Glomerular visceral epithelial cell (primary cell): ENCODE measurements at regions not wholly inside any gene's neighbourhood (a gene's known extent, or its start where the extent isn't known, plus 50 kb on each side); places are given as distances from the start of the nearest gene placed in this dataset.
"Not testable (repeated sequence)": the region's sequence is repeated elsewhere in the genome, so short reads cannot be mapped to it uniquely, and the experiment has no call there.

Source experiments
- DNase-seq: peaks from one replicate; pipeline ENCODE4 v3.0.0-alpha.2; 2016; ENCODE audit errors: extremely low spot score

DNA sequence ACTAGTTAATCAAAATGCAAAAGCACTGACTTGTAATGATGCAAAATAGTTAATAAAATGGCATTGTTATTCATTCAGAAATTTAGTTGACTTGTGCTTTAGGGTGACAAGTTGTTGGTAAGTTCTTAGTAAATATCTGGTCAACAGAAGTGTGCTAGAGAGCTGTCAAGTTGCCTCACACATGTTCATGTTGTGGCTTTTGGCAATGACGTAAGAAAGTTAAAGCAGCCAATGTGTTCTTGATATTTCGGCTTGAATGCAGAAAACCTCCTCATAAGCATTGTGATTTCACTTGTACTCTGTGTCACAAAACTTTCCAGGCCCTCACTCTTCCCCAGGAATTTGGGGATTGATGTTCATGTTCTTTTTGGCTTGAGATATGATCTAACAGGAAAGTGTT, 626.7 kb downstream of the PRR16 start:
- DNase-seq, result no peak

DNA sequence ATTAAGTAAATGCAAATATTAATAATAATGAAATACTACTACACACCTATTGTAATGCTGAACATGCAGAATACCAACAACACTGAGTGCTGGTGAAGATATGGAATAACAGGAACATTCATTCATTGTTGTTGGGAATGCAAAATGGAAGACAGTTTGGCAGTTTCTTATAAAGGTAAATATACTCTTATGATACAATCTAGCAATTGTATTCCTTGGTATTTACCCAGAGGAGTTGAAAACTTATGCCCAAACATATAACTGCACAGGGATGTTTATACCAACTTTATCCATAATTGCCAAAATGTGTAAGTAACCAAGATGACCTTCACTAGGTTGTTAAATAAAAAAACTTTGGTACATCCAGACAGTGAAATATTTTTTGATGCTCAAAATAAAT, 636.8 kb downstream of the PRR16 start:
- no peak for DNase-seq

DNA sequence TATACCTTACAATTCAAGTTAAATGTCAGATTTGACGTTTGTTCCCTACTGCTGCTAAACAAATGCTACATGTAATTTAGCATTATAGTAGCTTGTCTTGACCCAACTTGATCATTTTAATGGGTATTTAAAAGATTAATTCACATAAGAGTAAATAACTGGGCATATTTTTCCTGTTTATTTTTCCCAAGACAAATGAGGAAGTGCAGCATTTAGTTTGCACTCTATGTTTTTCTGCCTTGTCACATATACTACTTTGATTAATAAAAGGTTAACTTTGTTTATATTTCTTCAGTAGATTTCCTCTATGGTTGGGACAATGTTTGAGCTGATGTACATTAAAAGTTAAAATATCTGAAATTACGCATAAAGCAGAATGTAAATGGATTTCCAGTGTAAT, 641.8 kb downstream of the PRR16 start:
- DNase-seq, result no peak

DNA sequence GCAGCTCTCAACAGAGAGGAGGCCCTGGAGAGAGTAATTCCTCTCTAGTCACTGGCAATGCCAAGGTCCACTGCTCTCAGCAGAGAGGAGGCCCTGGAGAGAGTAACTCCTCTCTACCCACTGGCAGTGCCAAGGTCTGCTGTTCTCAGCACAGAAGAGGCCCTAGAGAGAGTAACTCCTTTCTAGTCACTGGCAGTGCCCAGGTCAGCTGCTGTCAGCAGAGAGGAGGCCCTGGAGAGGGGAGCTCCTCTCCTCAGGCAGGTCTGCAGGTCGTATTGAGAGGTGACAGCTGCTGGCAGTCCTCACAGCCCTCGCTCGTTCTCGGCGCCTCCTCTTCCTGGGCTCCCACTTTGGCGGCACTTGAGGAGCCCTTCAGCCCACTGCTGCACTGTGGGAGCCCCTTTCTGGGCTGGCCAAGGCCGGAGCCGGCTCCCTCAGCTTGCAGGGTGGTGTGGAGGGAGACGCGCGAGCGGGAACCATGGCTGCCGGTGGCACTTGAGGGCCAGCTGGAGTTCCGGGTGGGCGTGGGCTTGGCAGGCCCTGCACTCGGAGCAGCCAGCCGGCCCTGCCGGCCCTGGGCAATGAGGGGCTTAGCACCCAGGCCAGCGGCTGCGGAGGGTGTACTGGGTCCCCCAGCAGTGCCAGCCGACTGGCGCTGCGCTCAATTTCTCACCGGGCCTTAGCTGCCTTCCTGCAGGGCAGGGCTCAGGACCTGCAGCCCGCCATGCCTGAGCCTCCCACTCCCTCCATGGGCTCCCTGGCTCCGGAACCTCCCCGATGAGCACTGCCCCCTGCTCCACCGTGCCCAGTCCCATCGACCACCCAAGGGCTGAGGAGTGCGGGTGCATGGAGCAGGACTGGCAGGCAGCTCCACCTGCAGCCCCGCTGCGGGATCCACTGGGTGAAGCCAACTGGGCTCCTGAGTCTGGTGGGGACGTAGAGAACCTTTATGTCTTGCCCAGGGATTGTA, 642.9 kb downstream of the PRR16 start:
- DNase-seq, result not testable (repeated sequence)

DNA sequence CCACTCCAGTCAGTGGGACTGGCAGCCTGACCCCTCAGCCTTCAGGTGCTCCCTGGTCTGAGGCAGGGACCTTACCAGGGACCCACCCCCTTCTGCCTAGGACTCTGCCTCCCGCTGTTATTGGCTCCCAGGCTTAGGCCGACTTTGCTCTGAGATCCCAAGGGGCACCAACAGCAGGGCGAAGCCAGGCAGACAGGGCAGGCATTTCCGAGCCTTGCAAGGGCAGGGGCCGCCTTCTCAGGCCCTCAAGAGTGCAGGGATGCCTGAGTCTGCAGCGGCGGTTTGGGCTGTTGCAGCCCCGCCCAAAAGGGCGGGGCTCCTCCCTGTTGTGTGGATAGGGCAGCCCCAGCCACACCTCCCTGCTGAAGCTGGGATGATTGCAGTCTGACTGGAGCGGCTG, 644.6 kb downstream of the PRR16 start:
- DNase-seq, result no peak

DNA sequence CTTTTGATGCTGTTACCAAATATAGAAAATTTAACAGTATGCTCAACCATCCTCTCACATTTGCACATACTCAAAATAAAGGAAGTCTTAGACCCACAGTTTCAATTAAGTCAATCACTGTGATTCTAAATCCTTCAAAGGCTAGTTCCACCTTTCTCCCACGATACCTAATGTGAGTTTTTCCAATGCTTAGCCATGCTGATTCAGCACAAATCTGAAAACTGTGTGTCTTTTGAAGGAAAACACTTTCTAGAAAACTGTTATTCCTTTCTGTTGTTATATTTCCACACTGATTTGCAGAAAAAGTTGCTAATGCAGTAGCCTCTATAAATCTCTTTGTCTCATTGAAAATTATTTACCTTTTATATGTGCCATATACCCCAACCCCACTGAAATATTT, 645.7 kb downstream of the PRR16 start:
- no peak for DNase-seq

DNA sequence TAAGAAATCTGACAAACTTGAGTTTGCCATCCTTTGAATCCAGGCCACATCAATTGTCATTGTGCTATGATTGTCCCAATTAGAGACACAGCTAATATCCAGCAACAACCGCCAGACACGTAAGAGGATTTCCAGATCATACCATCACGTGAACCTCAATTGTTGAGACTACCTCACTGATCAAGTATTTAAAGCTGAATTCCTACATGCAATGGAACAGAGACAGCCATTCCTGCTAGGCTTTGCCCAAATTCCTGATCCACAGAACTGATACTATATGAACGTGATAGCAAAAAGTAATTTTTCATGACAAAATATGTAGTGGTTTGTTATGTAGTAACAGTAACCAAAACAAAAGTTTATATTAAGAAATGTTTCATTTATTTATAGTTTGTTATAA, 657.7 kb downstream of the PRR16 start:
- no peak for DNase-seq

DNA sequence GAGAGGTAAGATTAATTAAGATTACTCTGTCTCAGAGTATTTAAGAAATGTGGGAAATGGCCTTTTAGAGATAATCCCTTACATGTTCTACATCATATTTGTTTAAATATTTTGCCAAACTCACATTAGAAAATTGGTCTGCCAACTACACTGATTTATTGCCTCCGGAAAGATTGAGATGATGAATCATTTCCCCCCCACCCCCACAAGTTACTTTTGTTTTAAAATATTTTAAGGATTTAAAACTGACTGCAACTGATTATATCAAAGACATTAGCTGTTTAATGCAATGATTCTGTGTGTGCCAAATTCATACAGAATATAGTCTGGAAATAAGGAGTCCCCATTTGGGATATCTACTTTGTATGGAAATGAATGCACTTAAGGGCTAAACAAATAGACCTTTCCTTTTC, 674.4 kb downstream of the PRR16 start:
- no peak for DNase-seq

DNA sequence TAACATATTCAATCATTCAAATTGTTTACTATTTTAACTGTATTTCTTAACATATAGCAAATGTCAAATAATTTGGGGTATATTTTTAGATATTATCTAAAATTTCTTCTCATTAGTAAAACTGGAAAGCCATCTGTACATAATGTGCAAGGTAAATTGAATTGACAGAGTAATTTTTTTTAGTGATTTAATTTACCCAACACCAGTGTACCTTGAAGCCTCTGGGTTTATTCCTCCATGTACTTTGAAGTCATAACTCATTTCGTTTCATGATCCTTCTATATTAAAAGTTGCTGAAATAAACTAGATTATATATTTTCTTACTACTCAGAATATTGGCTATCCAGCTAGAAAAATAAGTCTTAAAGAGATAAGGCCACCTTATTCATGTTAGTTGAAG, 674.9 kb downstream of the PRR16 start:
- no peak for DNase-seq

DNA sequence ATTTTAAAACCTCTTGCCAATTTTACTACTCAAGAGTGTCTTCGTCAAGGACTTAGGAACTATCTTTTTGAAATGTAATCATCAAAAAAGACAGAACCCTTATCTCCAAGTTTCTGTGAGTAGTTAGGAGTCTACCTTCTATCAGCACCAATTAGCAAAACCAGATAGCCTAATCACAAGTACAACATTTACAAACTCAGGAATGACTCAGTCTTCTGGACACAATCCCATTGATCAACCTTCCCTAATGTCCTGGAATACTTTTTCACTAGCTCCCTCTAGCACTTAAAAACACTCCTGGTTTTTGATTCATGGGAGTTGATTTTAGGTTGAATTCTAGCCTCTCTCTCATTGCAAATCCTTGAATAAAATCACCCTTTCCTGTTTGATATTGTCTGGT, 680.7 kb downstream of the PRR16 start:
- no peak for DNase-seq

DNA sequence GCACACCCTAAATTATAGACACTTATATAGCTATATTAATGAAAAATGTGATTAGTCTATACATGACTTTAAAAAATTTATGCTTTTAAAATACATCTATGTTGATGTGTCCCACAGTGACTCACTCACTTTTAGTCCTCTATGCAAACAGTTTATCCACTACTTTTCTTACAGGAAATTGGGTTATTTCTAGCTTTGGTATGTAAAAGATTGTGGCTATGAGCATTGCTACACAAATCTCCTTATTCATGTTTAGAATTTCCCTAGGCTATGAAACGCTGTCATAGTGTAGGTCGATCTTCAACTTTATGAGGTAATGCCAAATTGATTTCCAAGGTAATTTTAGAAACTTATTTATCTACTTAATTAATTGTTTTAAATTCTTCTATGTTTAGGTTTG, 687.4 kb downstream of the PRR16 start:
- no peak for DNase-seq

DNA sequence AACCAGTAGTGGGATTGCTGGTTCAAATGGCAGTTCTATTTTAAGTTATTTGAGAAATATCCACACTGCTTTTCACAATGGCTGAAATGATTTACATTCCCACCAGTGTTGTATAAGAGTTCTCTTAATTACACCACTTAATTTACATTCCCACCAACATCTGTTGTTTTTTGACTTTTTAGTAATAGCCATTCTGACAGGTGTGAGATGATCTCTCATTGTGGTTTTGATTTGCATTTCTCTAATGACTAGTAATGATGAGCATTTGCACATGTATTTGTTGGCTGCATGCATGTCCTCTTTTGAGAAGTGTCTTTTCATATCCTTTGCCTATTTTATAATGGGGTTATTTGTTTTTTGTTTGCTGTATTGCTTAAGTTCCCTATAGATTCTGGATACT, 688.3 kb downstream of the PRR16 start:
- DNase-seq, result no peak

DNA sequence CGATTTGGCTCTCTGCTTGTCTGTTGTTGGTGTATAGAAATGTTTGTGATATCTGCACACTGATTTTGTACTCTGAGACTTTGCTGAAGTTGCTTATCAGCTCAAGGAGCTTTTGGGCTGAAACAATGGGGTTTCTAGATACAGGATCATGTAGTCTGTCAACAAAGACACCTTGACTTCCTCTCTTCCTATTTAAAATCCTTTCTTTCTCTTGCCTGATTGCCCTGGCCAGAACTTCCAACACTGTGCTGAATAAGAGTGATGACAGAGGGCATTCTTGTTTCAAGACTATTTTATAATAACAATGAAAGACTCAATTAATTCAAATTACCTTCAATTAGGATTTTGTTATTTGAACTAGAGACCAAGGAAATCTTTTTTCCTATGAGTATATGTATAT, 692.5 kb downstream of the PRR16 start:
- no peak for DNase-seq

DNA sequence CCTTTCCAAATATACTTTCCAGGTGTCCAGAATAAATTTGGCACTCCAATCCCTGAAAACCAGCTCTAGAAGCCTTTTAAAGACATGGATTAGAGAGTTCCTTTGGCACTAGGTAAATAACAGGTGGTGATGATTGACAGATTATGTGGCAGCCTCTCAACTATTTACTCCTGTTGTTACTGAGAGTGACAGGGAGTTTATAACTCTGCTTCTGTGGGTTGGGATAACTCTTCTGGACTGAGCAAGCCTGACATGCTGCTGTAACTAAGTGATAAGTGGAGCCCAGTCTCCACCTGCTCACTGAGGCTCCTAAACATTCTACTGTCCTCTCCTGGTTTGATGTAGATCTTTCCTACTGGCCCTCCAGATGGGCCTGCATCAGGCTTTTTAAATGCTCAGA, 693.2 kb upstream of the FTMT start:
- no peak for DNase-seq

DNA sequence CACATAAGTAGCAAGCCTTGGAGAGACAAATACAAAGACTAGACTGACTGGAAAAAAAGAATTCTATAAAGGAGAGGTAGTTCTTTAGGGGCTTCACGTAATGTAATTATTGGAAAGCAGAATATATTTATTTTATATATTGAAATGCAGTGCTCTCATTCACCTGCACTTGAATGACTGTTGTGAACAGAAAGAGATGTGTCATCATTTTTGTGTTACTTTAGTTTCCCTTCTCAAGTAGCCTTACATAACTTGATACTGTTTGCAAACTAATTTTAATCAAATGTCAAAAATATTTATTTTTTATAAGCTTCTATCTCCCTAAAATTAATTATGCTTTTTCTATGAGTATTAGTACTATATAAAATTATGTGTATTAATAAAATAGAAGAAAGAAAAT, 691.1 kb upstream of the FTMT start:
- DNase-seq, result no peak

DNA sequence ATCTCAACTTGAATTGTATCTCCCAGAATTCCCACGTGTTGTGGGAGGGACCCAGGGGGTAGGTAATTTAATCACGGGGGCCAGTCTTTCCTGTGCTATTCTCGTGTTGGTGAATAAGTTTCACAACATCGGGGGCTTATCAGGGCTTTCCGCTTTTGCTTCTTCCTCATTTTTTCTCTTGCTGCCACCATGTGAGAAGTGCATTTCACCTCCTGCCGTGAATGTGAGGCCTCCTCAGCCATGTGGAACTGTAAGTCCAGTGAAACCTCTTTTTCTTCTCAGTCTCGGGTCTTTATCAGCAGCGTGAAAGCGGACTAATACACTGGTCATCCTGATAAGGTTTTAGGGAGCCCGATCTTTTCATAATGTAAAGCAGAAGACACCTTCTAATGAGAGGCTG, 687.0 kb upstream of the FTMT start:
- DNase-seq, result no peak

DNA sequence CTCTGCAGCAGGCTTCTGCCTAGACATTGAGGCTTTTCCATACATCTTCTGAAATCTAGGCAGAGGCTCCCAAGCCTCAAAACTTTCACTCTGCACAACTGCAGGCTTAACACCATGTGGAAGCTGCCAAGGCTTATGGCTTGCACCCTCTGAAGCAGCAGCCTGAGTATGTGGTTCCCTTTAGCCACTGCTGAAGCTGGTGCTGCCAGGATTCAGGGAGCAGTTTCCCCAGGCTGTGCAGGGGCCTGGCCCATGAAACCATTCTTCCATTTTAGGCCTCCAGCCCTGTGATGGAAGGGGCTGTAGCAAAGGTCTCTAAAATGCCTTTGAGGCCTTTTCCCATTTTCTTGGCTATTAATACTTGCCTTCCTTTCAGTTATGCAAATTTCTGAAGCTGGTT, 680.3 kb upstream of the FTMT start:
- no peak for DNase-seq

DNA sequence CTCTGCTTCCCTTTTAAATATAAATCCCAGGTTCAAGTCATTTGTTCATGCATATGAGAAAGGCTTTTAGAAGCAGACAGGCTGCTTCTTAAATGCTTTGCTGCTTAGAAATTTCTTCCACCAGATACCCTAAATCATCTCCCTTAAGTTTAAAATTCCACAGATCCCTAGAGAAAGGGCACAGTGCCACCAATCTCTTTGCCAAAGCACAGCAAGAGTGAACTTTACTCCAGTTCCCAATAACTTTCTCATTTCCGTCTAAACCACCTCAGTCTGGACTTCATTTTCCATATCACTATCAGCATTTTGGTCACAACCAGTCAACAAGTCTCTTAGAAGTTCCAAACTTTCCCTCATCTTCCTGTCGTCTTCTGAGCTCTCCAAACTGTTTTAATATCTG, 679.8 kb upstream of the FTMT start:
- no peak for DNase-seq

DNA sequence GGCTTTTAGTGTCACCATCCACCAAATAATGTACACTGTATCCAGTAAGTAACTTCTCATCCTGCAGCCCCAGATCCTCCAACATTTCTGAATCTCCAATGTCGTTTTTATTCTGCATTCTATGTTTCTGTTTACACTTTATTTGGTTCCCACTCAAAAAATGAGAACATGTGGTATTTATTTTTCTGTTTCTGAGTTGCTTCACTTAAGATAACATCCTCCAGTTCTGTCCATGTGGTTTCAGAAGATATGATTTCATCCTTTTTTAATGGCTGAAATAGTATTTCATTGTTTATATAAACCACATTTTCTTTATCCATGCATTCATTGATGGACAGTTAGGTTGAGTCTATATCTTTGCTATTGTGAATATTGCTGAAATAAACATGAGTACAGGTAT, 677.3 kb upstream of the FTMT start:
- no peak for DNase-seq

DNA sequence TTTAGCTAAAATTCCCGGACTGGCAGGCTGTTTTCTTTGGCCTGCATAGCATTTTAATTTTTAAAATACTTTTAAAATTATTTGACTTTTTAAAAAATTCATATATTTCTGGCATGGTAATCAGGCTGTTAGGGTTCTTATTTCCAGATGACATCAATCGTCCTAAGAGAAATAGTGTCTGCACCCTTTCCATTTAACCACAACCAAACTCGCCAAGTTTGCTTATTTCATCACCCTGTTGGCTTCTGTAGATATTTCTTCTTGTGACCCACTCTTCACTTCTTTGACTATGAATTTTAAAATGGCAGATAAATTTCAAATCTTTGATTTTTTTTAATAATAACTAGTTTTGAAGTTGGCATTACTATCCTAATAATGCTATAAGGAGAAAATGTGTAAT, 675.7 kb upstream of the FTMT start:
- DNase-seq, result no peak

DNA sequence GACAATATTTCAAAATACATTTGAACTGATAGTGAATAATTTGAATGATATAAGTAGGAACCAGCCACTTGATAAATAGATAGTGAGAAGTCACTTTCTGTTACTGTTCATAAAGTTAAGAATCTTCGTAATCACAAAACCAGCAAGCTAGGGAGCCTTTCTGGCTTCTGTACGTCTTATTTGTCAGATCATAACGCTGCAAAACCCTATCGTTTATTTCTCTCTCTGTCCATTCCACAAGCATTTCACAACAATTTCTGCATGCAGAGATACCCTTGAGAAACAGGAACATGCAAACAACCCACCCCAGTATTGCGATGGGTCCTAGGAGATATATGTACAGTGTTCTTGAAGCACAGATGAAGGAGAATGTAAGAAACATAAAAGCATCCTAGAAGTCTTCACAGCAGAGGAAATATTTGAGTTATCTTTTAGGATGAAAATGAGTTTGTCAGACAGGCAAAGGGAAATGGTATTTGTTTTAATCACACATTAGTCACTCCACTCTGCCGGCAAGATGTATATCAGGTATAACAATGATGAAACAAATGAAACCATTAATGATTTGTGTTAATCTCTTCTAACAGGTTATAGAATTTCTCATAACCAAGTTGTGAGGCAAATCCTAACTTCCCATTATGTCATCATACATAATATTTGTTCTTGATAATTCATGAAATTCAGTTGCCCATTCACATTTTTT, 668.7 kb upstream of the FTMT start:
- no peak for DNase-seq

DNA sequence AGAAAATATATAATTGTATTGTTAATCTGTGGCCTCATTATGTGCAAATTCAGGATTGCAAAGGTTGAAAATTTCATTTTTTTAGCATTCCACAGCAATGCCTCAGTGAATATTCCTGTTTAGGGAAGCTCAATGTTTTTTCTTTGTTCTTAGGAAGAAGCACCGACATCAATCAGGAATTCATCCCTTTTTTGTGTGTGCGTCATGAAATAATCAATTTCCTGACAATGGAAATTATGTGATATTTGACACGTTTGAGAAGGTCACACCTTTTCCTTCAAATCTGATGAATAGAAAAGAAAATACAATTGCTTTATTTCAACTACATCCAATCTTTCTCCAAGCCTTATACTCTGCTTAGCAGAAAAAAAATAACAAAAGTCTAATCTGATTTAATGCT, 662.8 kb upstream of the FTMT start:
- no peak for DNase-seq
